HK-2 (cell line): ENCODE measurements at regions not wholly inside any gene's neighbourhood (a gene's known extent, or its start where the extent isn't known, plus 50 kb on each side); places are given as distances from the start of the nearest gene placed in this dataset.
"Not testable (repeated sequence)": the region's sequence is repeated elsewhere in the genome, so short reads cannot be mapped to it uniquely, and the experiment has no call there.

Source experiments
- DNase-seq: peaks from one replicate; pipeline ENCODE4 v3.0.0-alpha.2; 2018; ENCODE audit not compliant: unreplicated experiment

GRCh38 chr10:111578076-111578475 is 501.2 kb downstream of the ADRA2A start:
- peak; percentile 11 for DNase-seq

GRCh38 chr10:111579473-111579872 is 502.6 kb downstream of the ADRA2A start:
- no peak for DNase-seq

GRCh38 chr10:111590703-111591102 is 513.9 kb downstream of the ADRA2A start:
- no peak for DNase-seq

- DNase-seq = no peak
Observed at GRCh38 chr10:111593578-111593977, 516.7 kb downstream of the ADRA2A start.

- no peak for DNase-seq
Observed at GRCh38 chr10:111595173-111595572, 518.3 kb downstream of the ADRA2A start.

- peak; percentile 54 for DNase-seq
Observed at GRCh38 chr10:111598433-111599059, 521.7 kb downstream of the ADRA2A start.

- no peak for DNase-seq
Observed at GRCh38 chr10:111599943-111600342, 523.1 kb downstream of the ADRA2A start.

GRCh38 chr10:111600772-111601171 is 523.9 kb downstream of the ADRA2A start:
- DNase-seq = no peak

- no peak for DNase-seq
Observed at GRCh38 chr10:111612273-111612672, 535.4 kb downstream of the ADRA2A start.

GRCh38 chr10:111634191-111634590 is 549.4 kb downstream of the GPAM start:
- no peak for DNase-seq

- DNase-seq = no peak
Observed at GRCh38 chr10:111646021-111646420, 537.5 kb downstream of the GPAM start.

GRCh38 chr10:111648046-111648445 is 535.5 kb downstream of the GPAM start:
- DNase-seq = no peak

GRCh38 chr10:111649080-111649479 is 534.5 kb downstream of the GPAM start:
- DNase-seq = not testable (repeated sequence)

- DNase-seq = no peak
Observed at GRCh38 chr10:111650088-111650487, 533.5 kb downstream of the GPAM start.

GRCh38 chr10:111656066-111656465 is 527.5 kb downstream of the GPAM start:
- DNase-seq = no peak

GRCh38 chr10:111677759-111678158 is 505.8 kb downstream of the GPAM start:
- no peak for DNase-seq

GRCh38 chr10:111686796-111687195 is 496.8 kb downstream of the GPAM start:
- DNase-seq = no peak

GRCh38 chr10:111698711-111699110 is 484.9 kb downstream of the GPAM start:
- DNase-seq = no peak

GRCh38 chr10:111703986-111704385 is 479.6 kb downstream of the GPAM start:
- no peak for DNase-seq

GRCh38 chr10:111705021-111705420 is 478.5 kb downstream of the GPAM start:
- no peak for DNase-seq

GRCh38 chr10:111706331-111706730 is 477.2 kb downstream of the GPAM start:
- DNase-seq = no peak

GRCh38 chr10:111707076-111707475 is 476.5 kb downstream of the GPAM start:
- no peak for DNase-seq

- no peak for DNase-seq
Observed at GRCh38 chr10:111709603-111710002, 474.0 kb downstream of the GPAM start.

GRCh38 chr10:111716032-111716431 is 467.5 kb downstream of the GPAM start:
- no peak for DNase-seq
